IPS-NIHi11 (cell line): ENCODE measurements at regions not wholly inside any gene's neighbourhood (a gene's known extent, or its start where the extent isn't known, plus 50 kb on each side); places are given as distances from the start of the nearest gene placed in this dataset.

ENCODE experiments used
- DNase-seq: peaks from one replicate; pipeline ENCODE4 v3.0.0; 2012; ENCODE audit warnings: mixed read lengths, low spot score

DNA sequence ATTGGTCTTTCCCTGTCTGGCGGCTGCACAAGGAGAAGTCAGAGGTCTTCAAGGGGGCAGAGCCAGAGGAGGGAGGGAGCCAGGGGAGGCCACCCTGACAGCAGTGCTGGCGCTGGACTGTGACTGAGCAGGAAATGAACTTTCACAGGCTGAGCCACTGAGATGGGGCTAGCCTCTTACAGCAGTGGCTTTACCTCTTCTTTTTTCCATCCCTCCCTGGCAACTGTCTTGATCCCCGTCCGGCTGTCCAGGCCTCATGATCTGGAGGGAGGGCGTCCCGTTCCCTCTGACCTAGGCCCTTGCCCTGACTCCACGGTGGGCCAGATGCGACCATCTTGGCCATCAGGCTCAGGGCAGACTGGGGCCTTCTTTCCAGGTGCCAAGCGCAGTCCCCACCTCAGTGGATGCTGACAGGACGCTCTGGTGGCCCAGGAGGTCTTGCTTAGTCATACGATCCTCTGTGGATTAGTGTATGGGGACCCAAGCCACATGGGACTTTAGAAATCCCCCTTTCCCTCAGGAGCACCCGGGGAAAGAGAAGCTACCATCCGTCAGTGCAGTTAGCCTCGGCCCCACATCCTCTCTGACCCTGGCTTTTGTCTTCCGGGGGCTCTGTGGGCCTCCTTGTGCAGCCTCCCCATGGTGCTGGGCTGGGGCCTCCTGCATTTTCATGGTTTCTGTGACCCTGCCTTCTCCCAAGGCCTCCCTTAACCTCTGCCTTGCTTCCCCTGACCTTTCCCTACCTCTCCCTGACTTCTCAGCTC lies 57.4 kb upstream of the CCDC167 start:
- no peak for DNase-seq

DNA sequence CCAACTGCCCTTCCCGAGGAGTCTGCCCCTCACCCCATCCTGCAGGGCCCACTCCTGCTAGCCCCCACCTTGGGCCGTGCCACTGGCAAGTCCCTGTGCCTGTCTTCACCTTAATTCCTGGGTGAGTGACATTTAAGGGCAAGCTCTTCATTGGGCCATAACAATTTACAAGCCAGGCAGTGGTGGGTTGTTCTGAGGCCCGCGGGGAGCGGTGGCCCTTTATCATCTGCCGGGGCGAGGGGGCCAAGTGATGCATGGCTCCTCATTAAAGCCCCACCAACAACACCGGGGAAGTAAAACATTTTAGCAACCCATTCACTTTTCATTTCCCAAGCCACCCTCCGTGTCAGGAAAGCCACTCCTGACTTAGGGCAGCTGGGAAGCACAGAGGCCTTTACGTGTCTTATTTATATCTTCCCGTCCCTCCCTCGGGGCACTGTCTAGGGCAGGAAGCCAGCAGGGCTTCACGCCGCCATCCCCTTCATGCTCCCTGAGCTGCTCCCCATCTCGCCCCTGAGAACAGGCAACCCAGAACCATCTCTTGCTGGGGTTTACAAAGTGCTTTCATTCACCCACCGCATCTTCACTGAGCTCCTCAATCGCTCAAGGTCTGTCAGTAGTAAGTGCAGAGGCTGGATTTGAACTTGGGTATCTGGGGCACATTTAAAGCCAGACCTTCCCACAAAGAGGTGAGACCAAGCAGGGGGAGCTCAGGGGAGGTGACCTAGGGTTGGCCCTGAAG lies 55.5 kb upstream of the CCDC167 start:
- no peak for DNase-seq

DNA sequence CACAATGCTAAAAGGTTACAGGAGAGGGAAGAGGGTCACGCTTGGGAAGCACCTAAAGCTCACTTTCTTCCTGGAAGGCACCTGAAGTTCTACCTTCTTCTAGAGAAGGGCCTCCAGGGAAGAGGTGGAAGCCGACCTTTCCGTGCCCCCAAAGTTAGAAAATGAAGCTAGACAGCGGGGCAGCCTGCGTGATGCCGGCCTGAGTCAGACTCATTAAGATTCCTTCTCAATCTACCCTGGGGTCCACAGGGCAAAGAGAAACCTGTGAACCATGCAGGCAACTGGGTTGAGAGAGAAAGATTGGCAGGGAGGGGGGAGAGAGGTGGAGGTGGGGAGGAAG lies 54.8 kb upstream of the CCDC167 start:
- no peak for DNase-seq

DNA sequence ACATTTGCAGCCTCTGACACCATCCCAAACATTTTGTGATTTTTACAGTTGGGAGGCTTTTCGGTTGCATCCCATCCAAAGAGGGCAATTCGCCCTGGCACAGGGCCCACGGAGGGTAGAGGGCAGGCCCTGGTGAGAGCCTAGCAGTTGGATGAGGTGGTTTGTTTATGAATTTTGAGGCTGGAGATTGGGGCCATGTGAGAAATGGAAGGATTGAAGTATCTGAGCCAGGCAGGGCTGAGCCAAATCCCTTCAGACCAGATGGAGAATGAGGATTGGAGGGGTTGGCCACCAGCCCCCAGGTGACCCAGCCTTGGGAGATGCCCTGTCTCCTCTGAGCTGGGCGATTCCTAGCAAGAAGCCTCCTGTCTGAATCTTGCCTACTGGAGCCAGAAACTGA lies 52.6 kb upstream of the CCDC167 start:
- no peak for DNase-seq

DNA sequence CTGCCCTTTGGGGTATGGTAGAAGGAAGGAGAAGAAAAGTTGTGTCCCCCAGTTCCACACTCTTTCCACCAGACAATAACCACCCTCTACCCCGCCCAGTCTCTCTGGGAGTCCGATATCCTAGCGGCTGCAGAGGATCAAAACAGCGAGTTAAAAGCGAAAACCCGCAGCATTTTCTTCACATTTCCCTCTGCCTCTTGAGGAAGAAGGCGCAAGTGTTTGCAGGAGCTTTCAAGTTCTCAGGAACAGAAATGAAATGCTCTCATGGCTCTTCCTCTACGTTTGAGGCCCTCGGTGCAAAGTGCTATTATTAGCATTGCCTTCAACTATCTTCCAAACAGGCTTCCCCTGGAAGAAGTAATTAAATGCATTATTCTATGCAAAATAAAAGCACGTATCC lies 52.2 kb upstream of the CCDC167 start:
- DNase-seq = no peak

DNA sequence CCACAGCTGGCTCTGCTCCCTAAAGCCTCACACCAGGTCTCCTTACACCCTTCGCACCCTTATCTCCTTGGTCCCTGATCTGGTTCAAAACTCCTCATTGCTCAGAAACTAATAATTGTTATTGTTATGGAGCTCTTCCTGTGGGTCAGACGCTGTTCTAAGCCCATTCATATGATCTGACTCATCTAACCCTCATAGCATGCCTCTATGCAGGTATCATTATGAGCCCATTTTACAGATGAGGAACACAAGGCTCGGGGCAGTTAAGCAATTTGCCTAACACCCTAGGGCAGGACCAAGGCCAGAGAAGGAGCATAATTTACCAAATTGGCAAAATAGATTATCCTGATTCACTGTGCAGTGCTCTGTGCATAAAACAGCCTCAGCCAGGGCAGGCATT lies 51.8 kb upstream of the CCDC167 start:
- DNase-seq = no peak

DNA sequence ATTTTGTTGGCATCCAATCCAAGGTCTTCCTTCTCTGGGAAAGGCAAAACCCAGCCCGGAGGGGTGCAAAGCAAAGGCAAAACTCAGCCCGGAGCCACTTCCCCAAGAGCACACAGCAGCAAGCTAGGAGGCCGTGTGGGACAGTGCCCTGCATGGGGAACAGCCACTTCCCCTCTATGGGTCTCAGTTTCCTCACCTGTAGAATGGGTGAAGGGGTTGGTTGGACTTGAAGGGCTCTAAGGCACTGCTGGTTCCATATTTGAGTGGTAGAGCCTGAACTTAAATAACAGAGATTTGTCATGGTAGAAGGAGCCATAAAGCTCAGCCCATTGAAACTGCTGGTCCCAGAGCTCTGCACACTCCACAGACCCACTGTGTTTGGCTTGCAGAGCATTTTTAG lies 51.3 kb upstream of the CCDC167 start:
- no peak for DNase-seq

DNA sequence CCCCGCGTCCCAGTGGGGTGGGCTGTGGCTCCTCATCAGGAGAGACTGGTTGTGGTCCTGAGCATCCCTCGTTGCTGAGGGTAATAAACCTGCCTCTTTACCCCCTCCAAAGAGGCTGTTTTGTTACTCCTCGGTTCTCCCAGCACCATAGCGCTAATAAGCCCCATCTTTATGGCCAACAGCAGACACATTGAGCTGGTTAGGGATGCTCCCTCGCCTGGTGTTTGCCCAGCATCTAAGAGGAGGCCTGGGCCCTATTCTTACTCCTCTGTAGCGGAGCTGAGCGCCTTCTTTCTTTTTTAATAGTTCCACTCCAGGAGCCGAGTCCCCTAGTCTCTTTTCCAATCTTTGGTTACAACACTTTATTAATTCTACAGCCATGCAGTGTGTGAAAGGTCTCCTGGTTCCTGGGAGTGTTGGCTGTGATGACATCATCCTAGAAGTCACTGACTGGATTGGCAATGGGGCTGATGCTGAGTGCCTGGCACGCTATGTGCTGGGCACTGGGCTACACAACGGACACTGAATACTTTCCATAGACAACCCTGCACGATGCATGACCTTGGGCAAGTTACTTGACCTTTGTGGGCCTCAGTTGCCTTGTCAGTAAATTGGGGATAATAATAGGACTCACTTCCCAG lies 50.6 kb upstream of the CCDC167 start:
- no peak for DNase-seq

DNA sequence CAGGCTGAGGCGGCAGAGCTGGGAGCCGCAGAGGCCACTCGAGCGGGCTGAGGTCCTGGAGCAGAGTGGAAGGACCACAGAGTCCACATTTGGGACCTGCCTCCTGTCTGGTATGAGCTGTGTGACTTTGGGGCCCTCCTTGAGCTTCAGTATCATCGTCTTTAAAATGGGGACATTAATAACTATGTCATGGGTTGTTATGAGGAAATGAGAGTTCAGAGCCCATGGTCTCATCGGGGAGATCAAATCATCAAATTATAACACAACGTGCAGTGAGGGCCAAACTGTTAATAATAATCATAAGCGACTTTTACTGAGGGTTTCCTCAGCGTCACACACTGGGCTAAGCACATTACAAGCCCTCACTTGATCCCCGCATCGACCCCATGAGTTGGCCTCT lies 49.9 kb upstream of the CCDC167 start:
- no peak for DNase-seq
